ENCODE measurements at regions not wholly inside any gene's neighbourhood (a gene's known extent, or its start where the extent isn't known, plus 50 kb on each side); places are given as distances from the start of the nearest gene placed in this dataset.

DNA sequence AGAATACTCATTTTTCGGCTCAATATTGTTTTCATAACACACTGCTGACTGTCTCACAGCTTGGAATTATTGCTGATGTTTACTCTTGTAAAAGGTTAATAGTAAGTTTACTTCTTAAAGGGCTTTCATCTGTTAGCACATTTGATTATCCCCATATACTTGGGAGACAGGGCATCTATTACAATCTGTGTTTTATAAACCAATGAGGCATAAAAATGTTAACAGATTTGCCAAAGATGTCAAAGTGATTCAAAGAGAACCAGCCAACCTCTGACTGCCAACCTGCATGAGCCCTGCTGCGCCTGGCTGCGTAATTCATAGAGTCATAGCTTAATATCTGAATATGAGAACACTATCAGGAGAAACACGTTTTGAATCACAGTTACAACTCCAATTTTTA is 665.6 kb downstream of the TRIML1 start:
- no peak overlapping the region for H3K27ac ChIP-seq
- TF ChIP-seq, protein P1, sequence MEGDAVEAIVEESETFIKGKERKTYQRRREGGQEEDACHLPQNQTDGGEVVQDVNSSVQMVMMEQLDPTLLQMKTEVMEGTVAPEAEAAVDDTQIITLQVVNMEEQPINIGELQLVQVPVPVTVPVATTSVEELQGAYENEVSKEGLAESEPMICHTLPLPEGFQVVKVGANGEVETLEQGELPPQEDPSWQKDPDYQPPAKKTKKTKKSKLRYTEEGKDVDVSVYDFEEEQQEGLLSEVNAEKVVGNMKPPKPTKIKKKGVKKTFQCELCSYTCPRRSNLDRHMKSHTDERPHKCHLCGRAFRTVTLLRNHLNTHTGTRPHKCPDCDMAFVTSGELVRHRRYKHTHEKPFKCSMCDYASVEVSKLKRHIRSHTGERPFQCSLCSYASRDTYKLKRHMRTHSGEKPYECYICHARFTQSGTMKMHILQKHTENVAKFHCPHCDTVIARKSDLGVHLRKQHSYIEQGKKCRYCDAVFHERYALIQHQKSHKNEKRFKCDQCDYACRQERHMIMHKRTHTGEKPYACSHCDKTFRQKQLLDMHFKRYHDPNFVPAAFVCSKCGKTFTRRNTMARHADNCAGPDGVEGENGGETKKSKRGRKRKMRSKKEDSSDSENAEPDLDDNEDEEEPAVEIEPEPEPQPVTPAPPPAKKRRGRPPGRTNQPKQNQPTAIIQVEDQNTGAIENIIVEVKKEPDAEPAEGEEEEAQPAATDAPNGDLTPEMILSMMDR (conservative IDR thresholded peaks at IDR 0.05) = no peak

DNA sequence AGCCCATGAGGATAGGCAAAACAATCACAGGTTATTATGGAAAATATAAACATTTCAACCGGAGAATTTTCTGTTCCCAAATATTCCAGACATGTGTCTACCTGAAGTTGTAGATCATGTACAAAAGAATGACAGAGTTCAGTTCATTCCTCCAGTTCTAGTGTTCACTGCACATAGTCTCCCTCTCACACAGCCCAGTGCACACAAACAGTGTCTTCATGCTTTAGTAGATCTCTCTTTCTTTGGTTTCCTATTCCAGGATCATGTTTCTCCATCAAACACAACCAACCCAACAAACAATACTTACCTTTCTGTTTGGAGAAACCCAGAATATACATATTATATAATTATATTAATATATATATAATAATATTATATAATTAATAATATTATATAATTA is 671.9 kb downstream of the TRIML1 start:
- TF ChIP-seq, protein P1 (conservative IDR thresholded peaks at IDR 0.05) = no peak
- no peak overlapping the region for H3K27ac ChIP-seq

DNA sequence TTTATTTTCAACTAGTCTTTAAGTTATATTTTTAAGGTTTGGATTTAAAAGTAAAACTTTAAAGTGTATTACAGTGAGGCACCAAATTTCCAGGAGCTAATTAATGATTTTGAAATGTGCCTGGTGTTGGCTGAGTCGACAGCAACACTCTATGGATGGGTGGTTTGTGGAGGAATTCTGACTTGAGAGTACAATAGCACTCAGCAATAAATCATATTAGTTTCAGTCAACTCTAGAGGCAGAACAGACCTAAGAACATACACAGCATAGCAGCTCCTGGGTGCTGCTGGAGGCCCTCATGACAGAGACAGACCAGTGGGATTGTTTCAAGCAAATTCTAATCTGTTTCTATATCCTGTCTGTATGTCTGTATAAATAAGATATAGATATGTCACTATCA is 673.4 kb downstream of the TRIML1 start:
- H3K27ac ChIP-seq = no peak overlapping the region

DNA sequence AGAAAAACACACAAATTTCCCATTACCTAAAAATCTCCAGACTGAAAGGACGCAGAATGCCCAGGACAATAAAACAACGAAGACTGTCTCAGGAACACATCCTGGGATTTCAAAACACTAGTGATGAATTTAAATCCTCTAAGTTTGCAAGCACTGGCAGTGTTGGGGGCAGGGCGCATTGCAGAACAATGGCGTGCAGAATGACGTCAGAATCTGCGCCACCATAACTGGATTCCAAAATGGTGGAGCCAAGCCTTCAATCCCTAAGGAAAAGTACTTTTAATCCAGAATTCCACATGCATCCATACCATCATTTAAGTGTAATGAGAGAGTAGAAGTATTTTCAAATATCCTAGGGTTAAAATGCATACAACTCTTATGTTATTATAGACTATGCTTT is 679.1 kb downstream of the TRIML1 start:
- no peak overlapping the region for H3K27ac ChIP-seq

More for the DNA sequence above, 673.4 kb downstream of the TRIML1 start:
- TF ChIP-seq, protein P1 (conservative IDR thresholded peaks at IDR 0.05) = no peak

DNA sequence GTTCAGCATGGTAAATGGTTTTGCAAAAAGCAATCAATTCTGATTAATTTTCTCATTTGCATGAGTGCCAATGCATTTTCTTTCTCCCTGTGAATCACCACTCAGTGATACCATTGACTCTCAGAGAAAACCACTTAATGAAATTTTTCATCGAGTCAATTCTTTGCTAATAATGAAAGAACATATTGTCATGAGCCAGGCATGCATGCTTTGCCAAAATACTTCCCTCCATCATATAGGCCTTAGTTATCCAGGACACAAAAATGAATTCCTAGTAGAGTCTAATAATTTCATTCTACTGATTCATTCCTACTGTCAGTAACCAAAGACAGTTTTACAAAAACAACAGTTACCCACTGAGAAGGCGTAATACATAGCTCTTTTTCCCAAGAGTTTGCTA is 680.0 kb downstream of the TRIML1 start:
- TF ChIP-seq, protein P1 (conservative IDR thresholded peaks at IDR 0.05) = no peak

More for the DNA sequence above, 679.1 kb downstream of the TRIML1 start:
- TF ChIP-seq, protein P1 (conservative IDR thresholded peaks at IDR 0.05) = no peak

DNA sequence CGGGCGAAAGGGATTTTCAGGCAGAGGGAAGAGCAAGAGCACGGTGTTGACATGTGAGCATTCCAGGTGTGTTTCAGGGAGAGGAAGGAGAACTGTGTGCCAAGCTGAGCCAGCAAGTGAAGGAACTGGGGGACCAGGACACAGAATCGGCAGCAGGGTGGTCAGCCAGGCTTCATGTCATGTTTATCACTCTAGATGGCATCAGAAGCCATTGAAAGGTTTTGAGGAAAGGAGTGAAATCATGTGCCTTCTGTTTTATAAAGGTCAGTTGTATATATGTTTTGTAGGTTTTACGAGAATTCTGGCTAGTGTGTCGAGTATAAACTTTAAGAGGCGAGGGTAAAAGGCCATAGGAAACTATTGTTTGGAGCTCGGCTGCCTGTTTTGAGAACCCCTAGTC is 682.3 kb downstream of the TRIML1 start:
- no peak overlapping the region for H3K27ac ChIP-seq
- TF ChIP-seq, protein P1 (conservative IDR thresholded peaks at IDR 0.05) = 0 out of 2 replicates have a peak, but pooled peaks have one; percentile 10

More for the DNA sequence above, 680.0 kb downstream of the TRIML1 start:
- H3K27ac ChIP-seq = no peak overlapping the region

DNA sequence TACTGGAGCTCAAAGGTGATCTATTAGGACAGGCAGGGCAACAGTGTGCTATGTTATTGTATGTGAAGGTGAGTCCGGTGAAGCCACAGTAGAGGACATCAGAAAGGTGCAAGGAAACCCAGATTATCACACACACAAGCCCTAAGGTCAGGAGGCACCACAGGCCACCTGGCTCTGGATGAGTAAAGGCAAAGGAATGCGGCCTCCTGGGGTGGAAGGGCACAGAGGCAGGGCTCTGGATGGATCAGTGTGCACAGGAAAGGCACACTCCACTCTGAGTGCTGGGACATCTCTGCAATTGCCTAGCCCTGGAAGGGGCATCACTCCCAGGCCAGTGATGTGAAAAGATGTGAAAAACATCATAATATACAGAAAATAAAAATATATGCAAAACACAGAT is 683.5 kb downstream of the TRIML1 start:
- H3K27ac ChIP-seq = no peak overlapping the region

More for the DNA sequence above, 683.5 kb downstream of the TRIML1 start:
- TF ChIP-seq, protein P1 (conservative IDR thresholded peaks at IDR 0.05) = no peak

All from VCaP (cell line).